ENCODE measurements at regions not wholly inside any gene's neighbourhood (a gene's known extent, or its start where the extent isn't known, plus 50 kb on each side); places are given as distances from the start of the nearest gene placed in this dataset.

DNA sequence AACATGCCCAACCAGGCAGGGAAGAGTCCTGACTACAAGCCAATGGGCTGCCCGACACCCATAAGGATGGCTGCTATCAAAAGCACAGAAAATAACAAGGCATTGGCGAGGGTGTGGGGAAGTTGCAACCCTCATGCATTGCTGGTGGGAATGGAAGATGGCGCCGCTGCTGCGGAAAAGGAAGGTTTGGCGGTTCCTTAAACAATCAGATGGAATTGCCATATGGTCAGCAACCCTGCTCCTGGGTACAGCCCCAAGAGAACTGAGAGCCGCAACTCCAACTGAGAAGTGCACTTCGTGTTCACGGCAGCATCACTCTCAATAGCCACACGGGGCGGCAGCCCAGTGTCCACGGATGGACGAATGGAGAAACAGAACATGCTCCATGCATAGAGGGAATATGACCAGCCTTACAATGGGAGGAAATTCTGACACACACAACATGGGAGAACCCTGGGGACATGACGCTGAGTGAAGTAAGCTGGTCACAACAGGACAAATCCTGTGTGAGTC is 193.3 kb downstream of the RBFOX3 start:
- H3K4me3 ChIP-seq (ENCODE audit: low read length) = no peak overlapping the region
- no CpG with 5 or more reads among the region's 14 CpGs for WGBS (ENCODE audit: insufficient coverage, insufficient read length)
- H3K4me1 ChIP-seq (ENCODE audit: control insufficient read depth, insufficient read depth, low read length) = no peaks in the 10 kb centered on the region; the same call in 1 of the 2 replicates
- H3K27ac ChIP-seq (ENCODE audit: low read length) = no peak overlapping the region
- H3K36me3 ChIP-seq (ENCODE audit: control insufficient read depth, insufficient read depth, low read length) = no peaks in the 10 kb centered on the region
- H3K27me3 ChIP-seq (ENCODE audit: control insufficient read depth, insufficient read depth, low read length) = no peaks in the 10 kb centered on the region
- no peaks in the 10 kb centered on the region for H3K9me3 ChIP-seq (ENCODE audit: control insufficient read depth, insufficient read depth, low read length)
- DNase-seq (ENCODE audit: low read depth, low spot score) = no peak

DNA sequence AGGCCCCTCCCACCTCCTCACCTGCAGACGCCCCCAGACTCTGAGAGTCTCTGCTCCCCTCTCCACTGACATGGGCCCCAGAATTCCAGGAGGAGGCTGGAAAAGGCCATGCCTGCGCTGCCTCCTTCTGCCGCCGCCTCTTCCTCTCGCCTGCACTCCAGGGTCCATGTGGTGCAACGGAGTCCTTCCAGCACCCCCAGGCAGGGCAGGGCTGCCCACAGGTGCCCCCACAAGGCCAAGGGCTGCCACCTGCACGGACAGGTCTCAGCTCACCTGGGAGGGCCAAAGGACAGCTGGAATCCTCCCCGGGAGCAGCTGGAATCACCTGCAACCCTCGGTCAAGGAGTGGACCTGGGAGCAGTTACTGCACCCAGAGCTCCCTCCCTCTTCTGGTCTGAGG is 194.9 kb downstream of the RBFOX3 start:
- H3K4me1 ChIP-seq (ENCODE audit: control insufficient read depth, insufficient read depth, low read length) = no peaks in the 10 kb centered on the region; the same call in 1 of the 2 replicates
- no peak overlapping the region for H3K4me3 ChIP-seq (ENCODE audit: low read length)
- no peak overlapping the region for H3K27ac ChIP-seq (ENCODE audit: low read length)
- no peaks in the 10 kb centered on the region for H3K9me3 ChIP-seq (ENCODE audit: control insufficient read depth, insufficient read depth, low read length)
- no peak for DNase-seq (ENCODE audit: low read depth, low spot score)
- H3K27me3 ChIP-seq (ENCODE audit: control insufficient read depth, insufficient read depth, low read length) = no peaks in the 10 kb centered on the region
- no CpG with 5 or more reads among the region's 9 CpGs for WGBS (ENCODE audit: insufficient coverage, insufficient read length)
- no peaks in the 10 kb centered on the region for H3K36me3 ChIP-seq (ENCODE audit: control insufficient read depth, insufficient read depth, low read length)

- no peaks in the 10 kb centered on the region for H3K27me3 ChIP-seq (ENCODE audit: control insufficient read depth, insufficient read depth, low read length)
These were observed 195.5 kb downstream of the RBFOX3 start for GRCh38 chr17:79415365-79415764.

DNA sequence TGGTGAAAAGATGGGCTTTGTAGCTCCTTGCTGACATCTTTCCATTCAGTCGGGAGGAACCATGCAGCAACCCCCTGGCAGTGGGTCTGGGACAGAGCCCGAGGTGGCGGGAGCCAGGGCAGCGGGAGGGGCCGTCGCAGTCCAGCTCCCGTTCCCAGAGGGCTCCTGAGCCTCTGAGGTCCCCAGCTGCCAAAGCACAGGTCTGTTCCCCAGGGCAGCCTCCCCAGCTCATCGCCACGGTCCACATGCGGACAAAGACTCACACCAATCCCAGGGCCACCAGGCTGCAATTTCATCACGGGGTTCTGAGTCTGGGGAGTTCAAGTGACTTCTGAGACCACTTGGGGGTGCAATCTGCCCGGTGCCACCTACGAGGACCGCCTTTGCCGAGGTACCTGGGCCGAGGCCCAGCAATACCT is 196.0 kb downstream of the RBFOX3 start:
- no peak overlapping the region for H3K27ac ChIP-seq (ENCODE audit: low read length)
- no peak overlapping the region for H3K4me3 ChIP-seq (ENCODE audit: low read length)
- no peaks in the 10 kb centered on the region; the same call in 1 of the 2 replicates for H3K4me1 ChIP-seq (ENCODE audit: control insufficient read depth, insufficient read depth, low read length)
- H3K27me3 ChIP-seq (ENCODE audit: control insufficient read depth, insufficient read depth, low read length) = no peaks in the 10 kb centered on the region
- H3K9me3 ChIP-seq (ENCODE audit: control insufficient read depth, insufficient read depth, low read length) = no peaks in the 10 kb centered on the region
- no peak for DNase-seq (ENCODE audit: low read depth, low spot score)
- WGBS (ENCODE audit: insufficient coverage, insufficient read length) = no CpG with 5 or more reads among the region's 16 CpGs
- H3K36me3 ChIP-seq (ENCODE audit: control insufficient read depth, insufficient read depth, low read length) = no peaks in the 10 kb centered on the region

More at GRCh38 chr17:79415365-79415764, 195.5 kb downstream of the RBFOX3 start:
- H3K27ac ChIP-seq (ENCODE audit: low read length) = no peak overlapping the region
- no peaks in the 10 kb centered on the region; the same call in 1 of the 2 replicates for H3K4me1 ChIP-seq (ENCODE audit: control insufficient read depth, insufficient read depth, low read length)
- H3K36me3 ChIP-seq (ENCODE audit: control insufficient read depth, insufficient read depth, low read length) = no peaks in the 10 kb centered on the region
- H3K4me3 ChIP-seq (ENCODE audit: low read length) = no peak overlapping the region
- no peaks in the 10 kb centered on the region for H3K9me3 ChIP-seq (ENCODE audit: control insufficient read depth, insufficient read depth, low read length)
- no CpG with 5 or more reads among the region's 13 CpGs for WGBS (ENCODE audit: insufficient coverage, insufficient read length)
- no peak for DNase-seq (ENCODE audit: low read depth, low spot score)

DNA sequence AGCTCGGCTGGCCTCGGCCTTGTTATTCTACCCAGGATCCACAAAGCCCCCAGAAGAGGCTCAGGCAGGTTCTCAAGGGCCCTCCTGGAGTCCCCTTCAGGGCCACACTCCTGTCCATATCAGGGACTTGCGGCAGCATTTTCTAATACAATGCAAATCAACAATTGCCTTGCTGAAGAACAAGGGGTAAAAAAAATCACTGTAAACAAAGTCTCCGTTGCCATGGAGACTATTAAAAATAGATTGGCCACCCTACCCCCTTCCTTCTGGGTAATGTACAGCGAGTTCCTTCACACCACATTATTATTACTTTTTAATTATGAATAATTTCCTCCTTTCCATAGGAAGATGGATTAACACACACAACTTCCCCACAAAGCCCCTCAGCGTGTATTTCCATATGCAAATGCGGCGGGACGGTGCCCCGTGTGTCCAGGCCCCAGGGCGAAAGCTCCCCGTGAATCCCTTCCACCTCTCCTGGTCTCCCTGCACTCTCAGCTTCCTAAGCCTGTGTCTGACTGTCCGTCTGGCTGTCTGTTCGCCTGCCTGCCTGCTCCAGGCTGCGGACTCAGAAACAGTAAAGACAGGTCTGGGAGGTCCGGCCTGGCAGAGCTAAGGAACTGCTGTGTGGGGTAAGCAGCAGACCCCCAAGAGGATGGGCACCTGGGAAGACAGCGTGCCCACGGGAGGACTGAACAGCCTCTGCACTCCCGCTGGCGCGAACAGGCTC is 196.6 kb downstream of the RBFOX3 start:
- Histone ChIP-seq H3K9me3 (ENCODE audit: control insufficient read depth, insufficient read depth, low read length) (no peaks in the 10 kb centered on the region), H3K4me1 (ENCODE audit: control insufficient read depth, insufficient read depth, low read length) (no peaks in the 10 kb centered on the region; the same call in 1 of the 2 replicates), H3K36me3 (ENCODE audit: control insufficient read depth, insufficient read depth, low read length) (no peaks in the 10 kb centered on the region), H3K4me3 (ENCODE audit: low read length) (no peak overlapping the region), H3K27ac (ENCODE audit: low read length) (no peak overlapping the region), H3K27me3 (ENCODE audit: control insufficient read depth, insufficient read depth, low read length) (no peaks in the 10 kb centered on the region)
- WGBS (ENCODE audit: insufficient coverage, insufficient read length) = no CpG with 5 or more reads among the region's 21 CpGs
- DNase-seq (ENCODE audit: low read depth, low spot score) = no peak

GRCh38 chr17:79413611-79414010 is 197.2 kb downstream of the RBFOX3 start:
- Histone ChIP-seq H3K27me3 (ENCODE audit: control insufficient read depth, insufficient read depth, low read length) (no peaks in the 10 kb centered on the region), H3K36me3 (ENCODE audit: control insufficient read depth, insufficient read depth, low read length) (no peaks in the 10 kb centered on the region), H3K9me3 (ENCODE audit: control insufficient read depth, insufficient read depth, low read length) (no peaks in the 10 kb centered on the region), H3K4me1 (ENCODE audit: control insufficient read depth, insufficient read depth, low read length) (no peaks in the 10 kb centered on the region; the same call in 1 of the 2 replicates), H3K4me3 (ENCODE audit: low read length) (no peak overlapping the region), H3K27ac (ENCODE audit: low read length) (no peak overlapping the region)
- no peak for DNase-seq (ENCODE audit: low read depth, low spot score)
- WGBS (ENCODE audit: insufficient coverage, insufficient read length) = no CpG with 5 or more reads among the region's 11 CpGs

DNA sequence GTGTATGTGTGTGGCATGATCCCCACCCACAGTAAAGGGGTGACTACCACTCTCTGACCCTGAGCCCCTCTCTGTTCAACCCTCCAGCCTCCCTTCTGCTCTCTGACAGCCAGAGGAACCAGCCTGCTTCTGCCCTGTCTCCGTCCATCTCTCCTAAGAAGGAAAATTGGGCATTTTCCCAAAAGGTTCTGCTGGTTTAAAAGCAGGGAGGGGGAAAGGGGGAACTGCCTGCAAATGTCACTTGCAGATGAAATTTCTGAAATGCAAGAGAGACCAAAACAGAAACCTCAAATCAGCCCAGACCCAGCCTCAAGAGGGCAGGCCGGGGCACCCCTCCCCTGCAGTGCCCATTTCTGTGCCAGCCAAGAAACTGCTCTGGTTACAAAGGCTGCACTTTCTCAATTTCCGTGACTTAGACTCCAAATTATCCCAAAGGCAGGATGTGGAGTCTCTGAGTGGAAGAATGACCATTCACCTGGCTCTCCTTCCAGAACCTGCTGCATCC is 197.9 kb downstream of the RBFOX3 start:
- no peaks in the 10 kb centered on the region for H3K36me3 ChIP-seq (ENCODE audit: control insufficient read depth, insufficient read depth, low read length)
- no peaks in the 10 kb centered on the region for H3K9me3 ChIP-seq (ENCODE audit: control insufficient read depth, insufficient read depth, low read length)
- peaks cover under 1% of the 10 kb centered on the region; the same call in 1 of the 2 replicates for H3K4me1 ChIP-seq (ENCODE audit: control insufficient read depth, insufficient read depth, low read length)
- H3K27me3 ChIP-seq (ENCODE audit: control insufficient read depth, insufficient read depth, low read length) = no peaks in the 10 kb centered on the region
- H3K4me3 ChIP-seq (ENCODE audit: low read length) = no peak overlapping the region
- DNase-seq (ENCODE audit: low read depth, low spot score) = no peak
- WGBS (ENCODE audit: insufficient coverage, insufficient read length) = no CpG with 5 or more reads among the region's 3 CpGs
- H3K27ac ChIP-seq (ENCODE audit: low read length) = no peak overlapping the region

DNA sequence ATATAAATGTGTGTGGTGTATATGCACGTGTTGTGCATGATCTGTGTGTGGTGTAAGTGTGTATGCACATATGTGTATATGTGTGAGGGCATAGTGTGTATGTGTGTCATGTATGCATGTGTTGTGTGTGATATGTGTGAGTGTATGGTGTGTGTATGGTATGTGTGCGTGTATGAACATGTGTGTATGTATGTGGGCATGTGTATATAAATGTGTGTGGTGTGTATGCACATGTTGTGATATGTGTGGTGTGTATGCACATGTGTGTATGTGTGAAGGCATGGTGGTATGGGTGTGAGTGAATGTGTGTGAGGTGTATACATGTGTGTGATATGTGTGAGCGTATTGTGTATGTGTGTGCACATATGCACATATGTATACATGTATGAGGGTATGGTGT is 198.7 kb downstream of the RBFOX3 start:
- Histone ChIP-seq H3K36me3 (ENCODE audit: control insufficient read depth, insufficient read depth, low read length) (no peaks in the 10 kb centered on the region), H3K9me3 (ENCODE audit: control insufficient read depth, insufficient read depth, low read length) (no peaks in the 10 kb centered on the region), H3K4me1 (ENCODE audit: control insufficient read depth, insufficient read depth, low read length) (peaks cover 2% of the 10 kb centered on the region; the same call in 1 of the 2 replicates), H3K27ac (ENCODE audit: low read length) (no peak overlapping the region), H3K27me3 (ENCODE audit: control insufficient read depth, insufficient read depth, low read length) (no peaks in the 10 kb centered on the region), H3K4me3 (ENCODE audit: low read length) (no peak overlapping the region)
- 100% methylated on average over 3 of the region's 3 CpGs for WGBS (ENCODE audit: insufficient coverage, insufficient read length)
- no peak for DNase-seq (ENCODE audit: low read depth, low spot score)

- Histone ChIP-seq H3K4me3 (ENCODE audit: low read length) (no peak overlapping the region), H3K9me3 (ENCODE audit: control insufficient read depth, insufficient read depth, low read length) (no peaks in the 10 kb centered on the region), H3K36me3 (ENCODE audit: control insufficient read depth, insufficient read depth, low read length) (no peaks in the 10 kb centered on the region), H3K4me1 (ENCODE audit: control insufficient read depth, insufficient read depth, low read length) (peaks cover 2% of the 10 kb centered on the region; the same call in 1 of the 2 replicates), H3K27ac (ENCODE audit: low read length) (no peak overlapping the region), H3K27me3 (ENCODE audit: control insufficient read depth, insufficient read depth, low read length) (no peaks in the 10 kb centered on the region)
- no CpG with 5 or more reads among the region's 8 CpGs for WGBS (ENCODE audit: insufficient coverage, insufficient read length)
- no peak for DNase-seq (ENCODE audit: low read depth, low spot score)
These were observed 199.4 kb downstream of the RBFOX3 start for GRCh38 chr17:79411419-79411818.

GRCh38 chr17:79410681-79411080 is 200.2 kb downstream of the RBFOX3 start:
- H3K36me3 ChIP-seq (ENCODE audit: control insufficient read depth, insufficient read depth, low read length) = no peaks in the 10 kb centered on the region
- H3K9me3 ChIP-seq (ENCODE audit: control insufficient read depth, insufficient read depth, low read length) = no peaks in the 10 kb centered on the region
- H3K27me3 ChIP-seq (ENCODE audit: control insufficient read depth, insufficient read depth, low read length) = no peaks in the 10 kb centered on the region
- no peak overlapping the region for H3K27ac ChIP-seq (ENCODE audit: low read length)
- WGBS (ENCODE audit: insufficient coverage, insufficient read length) = no CpG with 5 or more reads among the region's 9 CpGs
- DNase-seq (ENCODE audit: low read depth, low spot score) = no peak
- peaks cover 2% of the 10 kb centered on the region; the same call in 1 of the 2 replicates for H3K4me1 ChIP-seq (ENCODE audit: control insufficient read depth, insufficient read depth, low read length)
- no peak overlapping the region for H3K4me3 ChIP-seq (ENCODE audit: low read length)

Data from iPS DF 6.9 (cell line).